ENCODE measurements at regions not wholly inside any gene's neighbourhood (a gene's known extent, or its start where the extent isn't known, plus 50 kb on each side); places are given as distances from the start of the nearest gene placed in this dataset.

- no peak for DNase-seq (ENCODE audit: extremely low read depth, low read depth)
- no peak for TF ChIP-seq CTCF (IDR thresholded peaks at IDR 0.05; ENCODE audit: low read depth, low read length, missing control alignments)
Measured at GRCh38 chr22:47901911-47902310, 1139.5 kb downstream of the TBC1D22A start.

GRCh38 chr22:47899894-47900293 lies 1137.4 kb downstream of the TBC1D22A start:
- TF ChIP-seq CTCF (IDR thresholded peaks at IDR 0.05; ENCODE audit: low read depth, low read length, missing control alignments) = no peak
- H3K4me3 ChIP-seq (replicated peaks; ENCODE audit: low read depth, low read length) = no peak overlapping the region
- no peak for DNase-seq (ENCODE audit: extremely low read depth, low read depth)

More at GRCh38 chr22:47901911-47902310, 1139.5 kb downstream of the TBC1D22A start:
- H3K4me3 ChIP-seq (replicated peaks; ENCODE audit: low read depth, low read length) = no peak overlapping the region

GRCh38 chr22:47898946-47899345 lies 1136.5 kb downstream of the TBC1D22A start:
- no peak overlapping the region for H3K4me3 ChIP-seq (replicated peaks; ENCODE audit: low read depth, low read length)
- no peak for TF ChIP-seq CTCF (IDR thresholded peaks at IDR 0.05; ENCODE audit: low read depth, low read length, missing control alignments)
- no peak for DNase-seq (ENCODE audit: extremely low read depth, low read depth)

GRCh38 chr22:47891609-47892008 lies 1129.2 kb downstream of the TBC1D22A start:
- TF ChIP-seq CTCF (IDR thresholded peaks at IDR 0.05; ENCODE audit: low read depth, low read length, missing control alignments) = no peak
- no peak for DNase-seq (ENCODE audit: extremely low read depth, low read depth)
- no peak overlapping the region for H3K4me3 ChIP-seq (replicated peaks; ENCODE audit: low read depth, low read length)

GRCh38 chr22:47888817-47889216 lies 1126.4 kb downstream of the TBC1D22A start:
- no peak for DNase-seq (ENCODE audit: extremely low read depth, low read depth)
- H3K4me3 ChIP-seq (replicated peaks; ENCODE audit: low read depth, low read length) = no peak overlapping the region
- TF ChIP-seq CTCF (IDR thresholded peaks at IDR 0.05; ENCODE audit: low read depth, low read length, missing control alignments) = no peak

- H3K4me3 ChIP-seq (replicated peaks; ENCODE audit: low read depth, low read length) = no peak overlapping the region
- TF ChIP-seq CTCF (IDR thresholded peaks at IDR 0.05; ENCODE audit: low read depth, low read length, missing control alignments) = no peak
- DNase-seq (ENCODE audit: extremely low read depth, low read depth) = no peak
Measured at GRCh38 chr22:47884775-47885174, 1122.3 kb downstream of the TBC1D22A start.

GRCh38 chr22:47884200-47884599 lies 1121.8 kb downstream of the TBC1D22A start:
- no peak overlapping the region for H3K4me3 ChIP-seq (replicated peaks; ENCODE audit: low read depth, low read length)
- no peak for TF ChIP-seq CTCF (IDR thresholded peaks at IDR 0.05; ENCODE audit: low read depth, low read length, missing control alignments)
- no peak for DNase-seq (ENCODE audit: extremely low read depth, low read depth)
